Right lobe of liver (tissue), 6 donors: ENCODE measurements at regions not wholly inside any gene's neighbourhood (a gene's known extent, or its start where the extent isn't known, plus 50 kb on each side); places are given as distances from the start of the nearest gene placed in this dataset.

Source experiments
- ATAC-seq, 4 donors: fragments of 200-7000 bp; cut with Tn5 transposase; one replicate each; pipeline ENCODE4 v1.9.1; 2020; ENCODE audit warnings: mild to moderate bottlenecking in 4 of 4, moderate library complexity in 4 of 4
- DNase-seq, 3 donors: peaks; one replicate each; pipeline ENCODE4 v3.0.0-alpha.2; 2020
- H3K27ac ChIP-seq, 3 donors: fragments of 200-600 bp; one replicate each; pipeline ENCODE4 v1.8.0; 2022
- H3K27me3 ChIP-seq, 2 donors: fragments of 200-600 bp; one replicate each; pipeline ENCODE4 v1.8.0; 2022
- H3K36me3 ChIP-seq, 4 donors: fragments of 200-600 bp; sonication (generic) in 1 of 4; one replicate each; pipeline versions ENCODE4 v1.5.1 to v1.8.0; 2017 to 2022; ENCODE audit warnings: control low read depth in 1 of 4
- H3K4me1 ChIP-seq, 4 donors: fragments of 200-600 bp; sonication (generic) in 1 of 4; one replicate each; pipeline versions ENCODE4 v1.5.1 to v1.8.0; 2017 to 2022; ENCODE audit warnings: control low read depth in 1 of 4
- H3K4me3 ChIP-seq, 3 donors: fragments of 200-600 bp; one replicate each; pipeline ENCODE4 v1.8.0; 2022
- H3K9me3 ChIP-seq, 4 donors: fragments of 200-600 bp; sonication (generic) in 1 of 4; one replicate each; pipeline versions ENCODE4 v1.5.1 to v1.8.0; 2017 to 2022; ENCODE audit warnings: control low read depth in 1 of 4
- POLR2A ChIP-seq: fragments of 450-650 bp; IDR thresholded peaks from one replicate; pipeline ENCODE4 v1.6.1; 2017; ENCODE audit warnings: antibody characterized with exemption, mild to moderate bottlenecking
- WGBS: methylation state at CpG from one replicate; pipeline ENCODE4 v1.1.6; 2018; ENCODE audit warnings: low coverage, low lambda C conversion rate; ENCODE audit not compliant: insufficient coverage; ENCODE audit errors: missing lambda C conversion rate; 5-methylcytosine and 5-hydroxymethylcytosine counted together
- intact Hi-C, 2 donors: fragments of 100-400 bp; cut with DNase I; formaldehyde crosslinking; loops; one replicate each; pipeline versions ENCODE4 v1.11.2 to v1.14.1; 2022
- TF ChIP-seq, protein P1 (sequence below), 4 donors: fragments of 200-600 bp in 3 of 4; fragments of 450-650 bp in 1 of 4; IDR thresholded peaks; one replicate each; pipeline versions ENCODE4 v1.5.1 to v1.8.0; 2016 to 2022; ENCODE audit warnings: antibody characterized with exemption in 4 of 4, mild to moderate bottlenecking in 2 of 4
- donor health status: DM: no; HTN: yes; CAD: no.
- donor health status: DM: no; HTN: no; CAD: no.
- donor health status: DM: no; HTN: no; CAD: no.
- donor health status: DM: no; HTN: yes; CAD: no.
- donor health status: DM: no; HTN: yes; CAD: no.

DNA sequence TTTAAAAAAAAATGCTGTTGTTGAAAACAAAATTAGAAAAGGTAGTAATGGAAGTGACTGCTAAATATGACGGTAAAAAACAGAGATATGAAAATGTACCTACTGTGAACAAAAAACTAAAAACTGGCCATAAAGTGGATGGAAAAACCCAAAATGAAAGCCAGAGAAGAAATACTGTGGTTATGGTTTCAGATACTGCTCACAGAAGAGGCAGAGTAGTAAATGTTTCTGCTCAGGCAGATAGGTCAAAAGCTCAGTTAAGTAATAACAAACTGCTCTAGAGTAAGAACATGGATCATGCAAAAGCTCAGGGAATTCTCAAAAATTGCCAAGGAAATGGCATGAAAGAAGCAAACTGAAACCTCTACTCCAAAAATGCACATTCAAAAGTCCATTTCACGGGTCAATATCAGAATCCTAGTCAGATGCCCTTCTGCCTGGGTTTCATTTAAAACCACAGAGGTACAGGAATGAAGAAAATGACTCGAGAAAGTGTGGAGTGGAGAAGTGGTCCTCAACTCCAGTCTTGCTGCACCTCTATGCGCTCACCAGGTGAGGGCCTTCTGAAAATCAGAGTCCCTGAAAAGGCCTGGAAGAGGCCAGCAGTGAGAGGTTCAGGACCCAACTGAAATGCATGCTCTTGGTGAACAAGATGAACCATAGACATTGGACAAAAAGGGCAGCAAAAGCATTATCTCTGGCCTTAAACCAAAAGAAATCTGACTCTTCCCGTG is 315.0 kb upstream of the SPRY2 start:
- H3K9me3 ChIP-seq, result no peaks in the 10 kb centered on the region
- no peaks in the 10 kb centered on the region for H3K36me3 ChIP-seq
- WGBS, result 55% methylated on average over 5 of the region's 5 CpGs
- H3K4me3 ChIP-seq, result no peak overlapping the region
- H3K4me1 ChIP-seq, result no peaks in the 10 kb centered on the region
- H3K27me3 ChIP-seq, result no peaks in the 10 kb centered on the region
- intact Hi-C loops, result no loop called here
- ATAC-seq, result no peak
- no peak overlapping the region for H3K27ac ChIP-seq
- TF ChIP-seq, protein P1, sequence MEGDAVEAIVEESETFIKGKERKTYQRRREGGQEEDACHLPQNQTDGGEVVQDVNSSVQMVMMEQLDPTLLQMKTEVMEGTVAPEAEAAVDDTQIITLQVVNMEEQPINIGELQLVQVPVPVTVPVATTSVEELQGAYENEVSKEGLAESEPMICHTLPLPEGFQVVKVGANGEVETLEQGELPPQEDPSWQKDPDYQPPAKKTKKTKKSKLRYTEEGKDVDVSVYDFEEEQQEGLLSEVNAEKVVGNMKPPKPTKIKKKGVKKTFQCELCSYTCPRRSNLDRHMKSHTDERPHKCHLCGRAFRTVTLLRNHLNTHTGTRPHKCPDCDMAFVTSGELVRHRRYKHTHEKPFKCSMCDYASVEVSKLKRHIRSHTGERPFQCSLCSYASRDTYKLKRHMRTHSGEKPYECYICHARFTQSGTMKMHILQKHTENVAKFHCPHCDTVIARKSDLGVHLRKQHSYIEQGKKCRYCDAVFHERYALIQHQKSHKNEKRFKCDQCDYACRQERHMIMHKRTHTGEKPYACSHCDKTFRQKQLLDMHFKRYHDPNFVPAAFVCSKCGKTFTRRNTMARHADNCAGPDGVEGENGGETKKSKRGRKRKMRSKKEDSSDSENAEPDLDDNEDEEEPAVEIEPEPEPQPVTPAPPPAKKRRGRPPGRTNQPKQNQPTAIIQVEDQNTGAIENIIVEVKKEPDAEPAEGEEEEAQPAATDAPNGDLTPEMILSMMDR (IDR thresholded peaks at IDR 0.05), result no peak
- no peak for TF ChIP-seq POLR2A
- DNase-seq, result no peak

DNA sequence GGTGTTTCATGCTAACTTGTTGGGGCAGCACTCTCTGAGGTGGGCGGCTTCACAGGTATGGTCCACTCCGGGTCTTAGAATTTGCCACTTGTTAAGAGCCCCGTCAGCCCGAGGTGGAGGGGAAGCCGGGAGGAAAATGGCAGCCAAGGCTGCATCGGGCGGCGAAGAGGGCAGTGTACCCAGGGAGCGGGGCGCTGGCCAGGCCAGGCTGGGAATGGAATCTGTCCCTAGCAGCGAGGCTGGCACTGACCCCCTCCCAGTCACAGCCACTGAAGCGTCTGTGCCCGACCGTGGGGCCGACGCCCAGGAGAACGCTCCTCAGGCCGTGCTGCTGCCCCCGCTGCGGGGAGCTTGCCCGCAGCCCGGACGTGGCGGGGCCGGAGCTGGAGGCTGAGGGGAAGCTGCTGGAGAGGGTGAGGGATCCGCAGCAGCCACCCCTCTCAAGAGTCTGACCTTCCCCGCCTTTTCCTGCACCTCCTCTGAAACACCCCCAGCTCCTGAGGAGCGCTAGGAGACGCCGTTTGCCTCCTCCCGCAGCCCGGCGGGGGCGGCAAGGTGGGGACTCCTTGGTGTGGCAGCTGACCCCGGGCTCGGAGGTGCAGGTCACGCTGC is 313.8 kb upstream of the SPRY2 start:
- H3K27ac ChIP-seq, result no peak overlapping the region
- H3K4me1 ChIP-seq, result no peaks in the 10 kb centered on the region
- no peaks in the 10 kb centered on the region for H3K36me3 ChIP-seq
- no peaks in the 10 kb centered on the region for H3K27me3 ChIP-seq
- DNase-seq (peak in 1 of 3 donors; percentile 52), ATAC-seq (peak in 3 of 4 donors; percentile 38 to 55 (median 40))
- H3K4me3 ChIP-seq, result peak overlapping the region in 1 of 3 donors; percentile 40
- intact Hi-C loops, result no loop called here
- H3K9me3 ChIP-seq, result no peaks in the 10 kb centered on the region
- 49% methylated on average over 5 of the region's 37 CpGs for WGBS
- TF ChIP-seq, protein P1 (IDR thresholded peaks at IDR 0.05), result no peak
- TF ChIP-seq POLR2A, result no peak

DNA sequence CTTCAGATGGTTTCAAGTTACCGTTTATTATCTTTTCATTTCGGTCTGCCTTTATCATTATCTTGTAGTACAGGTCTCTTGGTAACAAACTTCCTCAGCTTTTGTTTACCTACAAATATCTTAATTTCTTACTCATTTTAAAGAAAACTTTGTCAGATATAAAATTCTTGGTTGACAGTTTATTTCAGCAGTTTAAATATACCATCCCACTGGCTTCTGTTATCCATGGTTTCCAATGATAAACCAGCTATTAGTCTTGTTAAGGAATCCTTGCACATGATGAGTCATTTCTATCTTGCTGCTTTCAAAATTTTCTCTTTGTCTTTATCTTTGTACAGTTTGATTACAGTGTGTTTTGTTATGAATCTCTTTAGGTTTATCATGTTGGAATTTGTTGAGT is 308.3 kb upstream of the SPRY2 start:
- no peak for TF ChIP-seq POLR2A
- TF ChIP-seq, protein P1 (IDR thresholded peaks at IDR 0.05), result no peak
- H3K4me3 ChIP-seq, result no peak overlapping the region
- no peaks in the 10 kb centered on the region for H3K4me1 ChIP-seq
- DNase-seq, result no peak
- no peaks in the 10 kb centered on the region for H3K9me3 ChIP-seq
- H3K36me3 ChIP-seq, result no peaks in the 10 kb centered on the region
- intact Hi-C loops, result no loop called here
- no peak for ATAC-seq
- H3K27ac ChIP-seq, result no peak overlapping the region
- H3K27me3 ChIP-seq, result no peaks in the 10 kb centered on the region
- 78% methylated on average over 2 of the region's 2 CpGs for WGBS

DNA sequence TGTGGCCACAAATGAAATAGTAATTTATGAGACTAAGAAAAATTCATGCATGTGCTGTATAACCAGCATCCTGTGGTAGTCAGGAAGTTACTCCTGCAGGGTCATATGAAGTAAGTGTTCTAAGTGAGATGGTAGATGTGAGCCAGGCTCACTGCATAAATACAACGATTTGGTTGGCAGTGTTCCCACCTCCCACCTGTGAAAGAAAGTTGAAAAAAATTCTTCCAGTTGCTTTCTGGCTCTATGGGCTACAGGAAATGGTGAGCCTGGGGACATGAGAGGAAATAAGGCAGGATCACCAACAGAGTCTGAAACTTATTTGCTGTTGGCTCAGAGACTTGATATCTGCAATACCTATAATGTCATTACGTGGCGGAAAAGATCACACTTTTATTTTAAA is 301.7 kb upstream of the SPRY2 start:
- Histone ChIP-seq H3K4me1 (no peaks in the 10 kb centered on the region), H3K36me3 (no peaks in the 10 kb centered on the region), H3K4me3 (no peak overlapping the region), H3K27ac (no peak overlapping the region), H3K9me3 (no peaks in the 10 kb centered on the region), H3K27me3 (no peaks in the 10 kb centered on the region)
- no peak for DNase-seq
- TF ChIP-seq, protein P1 (IDR thresholded peaks at IDR 0.05), result no peak
- TF ChIP-seq POLR2A, result no peak
- intact Hi-C loops, result no loop called here
- ATAC-seq, result no peak
- 45% methylated on average over 3 of the region's 3 CpGs for WGBS
